Type B pancreatic cell (in vitro differentiated cells): ENCODE measurements at regions not wholly inside any gene's neighbourhood (a gene's known extent, or its start where the extent isn't known, plus 50 kb on each side); places are given as distances from the start of the nearest gene placed in this dataset.

Source experiments
- DNase-seq: peaks from one replicate; pipeline ENCODE4 v3.0.0; 2021; ENCODE audit warnings: mixed read lengths; ENCODE audit not compliant: unreplicated experiment; ENCODE audit errors: extremely low spot score
- H3K27ac Mint-ChIP-seq: 2 replicates; pipeline ENCODE4 v1.8.0; 2021; ENCODE audit warnings: mild to moderate bottlenecking, mixed read lengths
- H3K27me3 Mint-ChIP-seq: 2 replicates; pipeline ENCODE4 v1.8.0; 2021; ENCODE audit warnings: mixed read lengths
- H3K36me3 Mint-ChIP-seq: 2 replicates; pipeline ENCODE4 v1.8.0; 2021; ENCODE audit warnings: mixed read lengths
- H3K4me1 Mint-ChIP-seq: one replicate; pipeline ENCODE4 v1.8.0; 2021; ENCODE audit warnings: mixed read lengths; ENCODE audit not compliant: unreplicated experiment
- H3K4me3 Mint-ChIP-seq: 2 replicates; pipeline ENCODE4 v1.8.0; 2021; ENCODE audit warnings: mild to moderate bottlenecking, mixed read lengths
- H3K9me3 Mint-ChIP-seq: 2 replicates; pipeline ENCODE4 v1.8.0; 2021; ENCODE audit warnings: mixed read lengths
- TF ChIP-seq, protein P1 (sequence below): fragments of 200-600 bp; sonication (generic); conservative IDR thresholded peaks from 2 replicates; pipeline ENCODE4 v1.5.0; 2021; ENCODE audit warnings: antibody characterized with exemption, mild to moderate bottlenecking

DNA sequence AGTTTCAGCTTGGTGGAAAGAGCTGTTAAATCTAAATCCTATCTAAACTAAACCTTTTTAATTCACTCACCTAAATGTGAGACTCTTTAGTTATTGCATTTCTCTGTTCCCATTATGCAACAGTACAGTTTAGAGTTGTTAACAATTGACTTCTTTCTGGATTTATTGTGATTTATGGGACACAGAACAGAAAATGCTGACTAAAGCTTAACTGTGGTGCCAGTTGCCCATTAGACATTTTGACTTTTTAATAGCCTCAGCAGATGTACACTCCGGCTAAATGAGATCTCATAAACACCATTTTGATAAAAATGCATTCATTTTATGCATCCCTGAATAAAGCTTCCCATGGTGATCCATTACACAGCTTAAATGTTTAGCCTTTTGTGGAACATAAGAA, 356.6 kb downstream of the CASP12 start:
- Mint-ChIP-seq H3K36me3 (no peaks in the 10 kb centered on the region), H3K27me3 (no peaks in the 10 kb centered on the region), H3K4me3 (no peak overlapping the region), H3K27ac (no peak overlapping the region), H3K9me3 (no peaks in the 10 kb centered on the region), H3K4me1 (no peaks in the 10 kb centered on the region)
- TF ChIP-seq, protein P1, sequence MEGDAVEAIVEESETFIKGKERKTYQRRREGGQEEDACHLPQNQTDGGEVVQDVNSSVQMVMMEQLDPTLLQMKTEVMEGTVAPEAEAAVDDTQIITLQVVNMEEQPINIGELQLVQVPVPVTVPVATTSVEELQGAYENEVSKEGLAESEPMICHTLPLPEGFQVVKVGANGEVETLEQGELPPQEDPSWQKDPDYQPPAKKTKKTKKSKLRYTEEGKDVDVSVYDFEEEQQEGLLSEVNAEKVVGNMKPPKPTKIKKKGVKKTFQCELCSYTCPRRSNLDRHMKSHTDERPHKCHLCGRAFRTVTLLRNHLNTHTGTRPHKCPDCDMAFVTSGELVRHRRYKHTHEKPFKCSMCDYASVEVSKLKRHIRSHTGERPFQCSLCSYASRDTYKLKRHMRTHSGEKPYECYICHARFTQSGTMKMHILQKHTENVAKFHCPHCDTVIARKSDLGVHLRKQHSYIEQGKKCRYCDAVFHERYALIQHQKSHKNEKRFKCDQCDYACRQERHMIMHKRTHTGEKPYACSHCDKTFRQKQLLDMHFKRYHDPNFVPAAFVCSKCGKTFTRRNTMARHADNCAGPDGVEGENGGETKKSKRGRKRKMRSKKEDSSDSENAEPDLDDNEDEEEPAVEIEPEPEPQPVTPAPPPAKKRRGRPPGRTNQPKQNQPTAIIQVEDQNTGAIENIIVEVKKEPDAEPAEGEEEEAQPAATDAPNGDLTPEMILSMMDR: no peak
- DNase-seq: no peak

DNA sequence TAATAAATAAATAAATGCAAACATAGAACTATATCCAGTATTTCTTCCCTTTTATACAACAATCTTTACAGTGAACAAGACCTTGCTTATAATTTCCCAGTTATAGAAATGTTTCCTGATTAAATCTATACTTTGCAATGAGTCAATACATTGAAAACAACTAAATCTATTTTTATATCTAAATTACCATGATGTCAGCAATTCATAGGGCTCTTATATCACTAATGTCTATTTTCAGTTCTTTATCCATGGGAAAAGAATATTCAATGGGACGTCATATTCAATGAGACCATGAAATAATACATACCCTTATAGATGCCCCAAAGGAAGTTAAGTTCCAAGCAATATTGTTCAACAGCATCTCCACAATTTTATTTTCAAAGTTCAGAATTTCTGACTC, 359.9 kb downstream of the CASP12 start:
- Mint-ChIP-seq H3K36me3 (no peaks in the 10 kb centered on the region), H3K27me3 (no peaks in the 10 kb centered on the region), H3K4me1 (peaks cover 5% of the 10 kb centered on the region), H3K4me3 (no peak overlapping the region), H3K9me3 (no peaks in the 10 kb centered on the region), H3K27ac (no peak overlapping the region)
- TF ChIP-seq, protein P1: no peak
- no peak for DNase-seq

DNA sequence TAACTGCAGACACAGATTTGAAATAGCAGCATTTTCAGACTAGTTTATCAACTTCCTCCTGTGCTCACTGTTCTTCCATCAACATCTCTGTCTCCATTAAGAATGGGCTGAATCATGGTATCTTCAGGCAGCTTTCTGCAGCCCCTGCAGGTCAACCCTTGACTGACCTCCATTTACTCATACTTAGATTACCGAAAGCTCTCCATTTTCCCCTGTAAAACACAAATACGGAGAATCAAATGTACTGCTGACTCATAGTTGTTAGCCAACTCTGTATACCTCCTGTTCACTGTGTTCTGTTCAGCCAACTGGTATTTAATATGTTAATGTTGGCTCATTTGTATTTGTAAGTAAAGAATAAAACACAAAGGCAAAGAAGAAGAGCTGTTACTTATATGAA, 364.0 kb downstream of the CASP12 start:
- Mint-ChIP-seq H3K36me3 (no peaks in the 10 kb centered on the region), H3K9me3 (no peaks in the 10 kb centered on the region), H3K4me1 (peaks cover 5% of the 10 kb centered on the region), H3K27ac (no peak overlapping the region), H3K4me3 (no peak overlapping the region), H3K27me3 (no peaks in the 10 kb centered on the region)
- TF ChIP-seq, protein P1: no peak
- no peak for DNase-seq

DNA sequence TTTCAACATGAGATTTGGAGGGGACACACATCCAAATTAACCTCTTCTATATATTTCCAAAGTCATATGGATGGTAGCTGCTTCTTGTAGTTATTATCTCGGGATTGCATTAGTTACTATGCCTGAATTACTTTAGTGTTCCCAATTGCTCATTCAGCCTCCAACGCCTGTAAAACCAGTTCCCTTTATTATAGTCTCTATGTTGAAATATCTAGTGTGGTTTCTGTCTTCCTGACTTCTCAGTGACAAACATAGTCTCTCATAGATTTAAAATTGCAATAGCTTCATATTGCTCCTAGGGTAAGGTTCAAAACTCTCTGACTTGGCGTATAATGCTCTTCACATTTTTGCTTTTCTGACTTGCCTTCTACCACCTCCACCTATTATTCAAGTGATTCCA, 366.4 kb downstream of the CASP12 start:
- Mint-ChIP-seq H3K4me1 (peaks cover 5% of the 10 kb centered on the region), H3K36me3 (no peaks in the 10 kb centered on the region), H3K27me3 (no peaks in the 10 kb centered on the region), H3K27ac (no peak overlapping the region), H3K4me3 (no peak overlapping the region), H3K9me3 (no peaks in the 10 kb centered on the region)
- DNase-seq: no peak
- TF ChIP-seq, protein P1: no peak

DNA sequence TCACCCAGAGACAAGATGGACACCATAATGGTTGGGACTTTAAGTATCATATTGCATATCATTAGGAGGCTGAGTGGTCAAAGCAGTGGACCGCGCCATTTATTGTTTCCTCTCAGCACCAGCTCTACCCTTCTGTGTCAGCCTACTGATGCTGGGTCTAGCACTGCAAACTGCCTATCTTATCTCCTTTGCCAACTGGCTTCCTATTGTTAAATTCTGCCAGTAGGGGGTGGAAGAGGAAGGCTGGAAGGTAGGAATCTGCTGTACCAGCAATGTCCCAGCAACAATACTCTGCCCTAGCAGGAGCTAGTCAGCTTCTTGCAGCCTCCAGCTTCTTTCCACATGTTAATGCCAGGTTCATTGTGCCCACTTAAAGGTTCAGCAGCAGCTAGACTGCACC, 367.1 kb upstream of the PDGFD start:
- H3K27me3 Mint-ChIP-seq: no peaks in the 10 kb centered on the region
- no peaks in the 10 kb centered on the region for H3K9me3 Mint-ChIP-seq
- no peak overlapping the region for H3K27ac Mint-ChIP-seq
- no peak for DNase-seq
- no peak overlapping the region for H3K4me3 Mint-ChIP-seq
- TF ChIP-seq, protein P1: peak; percentile 41
- no peaks in the 10 kb centered on the region for H3K36me3 Mint-ChIP-seq
- peaks cover 5% of the 10 kb centered on the region for H3K4me1 Mint-ChIP-seq

DNA sequence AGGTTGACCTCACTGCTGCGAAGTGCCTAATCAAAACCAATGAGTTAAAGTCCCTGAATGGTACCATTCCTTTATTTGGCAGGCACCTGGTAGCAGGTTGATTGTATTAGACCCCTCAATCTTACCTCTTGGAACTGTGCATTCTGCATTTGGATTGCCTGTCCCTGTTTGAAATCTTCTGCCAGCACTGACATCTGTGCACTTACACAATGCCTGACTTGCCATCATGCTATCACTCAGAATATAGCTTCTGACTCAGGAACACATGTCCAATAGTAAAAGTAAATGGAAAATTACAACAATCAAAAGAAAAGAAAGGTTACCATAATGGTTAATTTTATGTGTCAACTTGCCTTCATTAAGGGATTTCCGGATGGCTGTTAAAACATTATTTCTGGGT, 366.0 kb upstream of the PDGFD start:
- TF ChIP-seq, protein P1: no peak
- H3K4me3 Mint-ChIP-seq: no peak overlapping the region
- DNase-seq: no peak
- H3K27me3 Mint-ChIP-seq: no peaks in the 10 kb centered on the region
- peaks cover 13% of the 10 kb centered on the region for H3K4me1 Mint-ChIP-seq
- H3K9me3 Mint-ChIP-seq: no peaks in the 10 kb centered on the region
- no peak overlapping the region for H3K27ac Mint-ChIP-seq
- H3K36me3 Mint-ChIP-seq: no peaks in the 10 kb centered on the region
